SH-SY5Y (cell line): ENCODE measurements at regions not wholly inside any gene's neighbourhood (a gene's known extent, or its start where the extent isn't known, plus 50 kb on each side); places are given as distances from the start of the nearest gene placed in this dataset.

Experiments used
- GATA2 ChIP-seq: IDR thresholded peaks from 2 replicates; pipeline ENCODE4 v1.6.1; 2011; ENCODE audit warnings: mild to moderate bottlenecking, low read depth, low read length
- GATA3 ChIP-seq: IDR thresholded peaks from 2 replicates; pipeline ENCODE4 v1.6.1; 2011; ENCODE audit warnings: low read depth, mild to moderate bottlenecking, low read length, moderate library complexity

DNA sequence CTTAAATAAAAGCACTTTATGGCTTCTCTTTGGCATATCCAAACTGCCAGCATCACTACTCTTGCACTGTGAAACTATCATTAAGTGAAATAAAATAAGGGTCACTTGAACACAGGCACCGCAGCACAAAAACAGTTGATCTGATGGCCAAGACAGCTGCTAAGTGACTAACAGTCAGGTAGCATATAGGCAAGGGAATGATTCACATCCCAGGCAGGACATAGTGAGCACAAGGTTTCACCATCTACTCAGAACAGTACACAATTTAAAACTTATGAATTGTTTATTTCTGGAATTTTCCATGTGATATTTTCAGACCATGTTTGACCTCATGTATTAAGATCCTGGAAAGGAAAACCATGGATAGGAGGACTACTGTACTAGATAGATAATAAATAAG is 214.2 kb downstream of the MREG start:
- TF ChIP-seq GATA2 = no peak
- TF ChIP-seq GATA3 = no peak
